ENCODE measurements at regions not wholly inside any gene's neighbourhood (a gene's known extent, or its start where the extent isn't known, plus 50 kb on each side); places are given as distances from the start of the nearest gene placed in this dataset.

DNA sequence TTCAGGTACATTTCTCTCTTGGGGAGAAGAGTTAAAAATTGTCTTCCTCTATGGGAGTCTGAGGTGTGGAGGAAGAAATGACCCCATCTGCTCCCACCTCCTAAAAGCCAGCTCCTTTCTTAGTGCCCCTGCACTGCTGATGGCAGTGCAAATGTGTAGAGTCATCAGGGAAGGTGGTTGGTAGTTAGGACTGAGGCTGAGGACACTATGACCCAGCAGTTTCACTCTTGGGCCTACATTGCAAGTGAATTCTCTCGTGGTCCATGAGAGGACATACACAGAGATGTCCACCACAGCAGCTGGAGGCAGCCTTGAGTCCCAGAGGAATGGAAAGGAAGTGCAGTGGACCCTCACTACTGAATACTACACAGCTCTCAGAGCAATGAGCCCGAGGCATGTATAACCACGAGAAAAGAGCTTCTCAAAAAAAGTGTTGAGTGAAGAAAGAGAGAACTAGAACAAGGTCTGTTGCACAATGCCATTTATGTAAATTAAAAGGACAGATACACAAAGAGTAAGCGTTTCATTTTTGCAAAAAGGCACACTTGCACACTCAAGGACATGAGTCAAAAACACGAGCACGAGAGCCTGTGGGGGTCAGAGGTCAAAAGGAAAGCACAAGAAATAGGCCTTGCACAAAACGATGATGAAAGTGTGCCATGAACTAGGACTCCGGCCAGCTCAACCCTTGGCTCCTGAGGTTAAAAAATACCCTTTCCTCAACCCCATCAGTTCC lies 164.4 kb upstream of the ADRA1D start:
- TF ChIP-seq POLR2A (IDR thresholded peaks at IDR 0.05) = no peak
- TF ChIP-seq, protein P1, sequence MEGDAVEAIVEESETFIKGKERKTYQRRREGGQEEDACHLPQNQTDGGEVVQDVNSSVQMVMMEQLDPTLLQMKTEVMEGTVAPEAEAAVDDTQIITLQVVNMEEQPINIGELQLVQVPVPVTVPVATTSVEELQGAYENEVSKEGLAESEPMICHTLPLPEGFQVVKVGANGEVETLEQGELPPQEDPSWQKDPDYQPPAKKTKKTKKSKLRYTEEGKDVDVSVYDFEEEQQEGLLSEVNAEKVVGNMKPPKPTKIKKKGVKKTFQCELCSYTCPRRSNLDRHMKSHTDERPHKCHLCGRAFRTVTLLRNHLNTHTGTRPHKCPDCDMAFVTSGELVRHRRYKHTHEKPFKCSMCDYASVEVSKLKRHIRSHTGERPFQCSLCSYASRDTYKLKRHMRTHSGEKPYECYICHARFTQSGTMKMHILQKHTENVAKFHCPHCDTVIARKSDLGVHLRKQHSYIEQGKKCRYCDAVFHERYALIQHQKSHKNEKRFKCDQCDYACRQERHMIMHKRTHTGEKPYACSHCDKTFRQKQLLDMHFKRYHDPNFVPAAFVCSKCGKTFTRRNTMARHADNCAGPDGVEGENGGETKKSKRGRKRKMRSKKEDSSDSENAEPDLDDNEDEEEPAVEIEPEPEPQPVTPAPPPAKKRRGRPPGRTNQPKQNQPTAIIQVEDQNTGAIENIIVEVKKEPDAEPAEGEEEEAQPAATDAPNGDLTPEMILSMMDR (IDR thresholded peaks at IDR 0.05) = no peak

All from uterus (tissue), 2 donors.